Naive B cell (primary cell): ENCODE measurements at regions not wholly inside any gene's neighbourhood (a gene's known extent, or its start where the extent isn't known, plus 50 kb on each side); places are given as distances from the start of the nearest gene placed in this dataset.

ENCODE experiments used
- ATAC-seq, 2 donors: fragments of 150-1000 bp; cut with Tn5 transposase; 2 replicates each; pipeline ENCODE4 v1.10.0; 2021; ENCODE audit warnings: low read depth in 2 of 2, mild to moderate bottlenecking in 2 of 2, moderate library complexity in 2 of 2
- DNase-seq: peaks from one replicate; pipeline ENCODE4 v3.0.0; 2022
- H3K27ac Mint-ChIP-seq, 6 donors: one replicate each; pipeline ENCODE4 v1.8.0; 2020 to 2022; ENCODE audit warnings: mild to moderate bottlenecking in 6 of 6, mixed read lengths in 6 of 6, moderate library complexity in 5 of 6, inconsistent platforms in 2 of 6
- H3K27me3 Mint-ChIP-seq, 3 donors: one replicate each; pipeline ENCODE4 v1.8.0; 2021 to 2022; ENCODE audit warnings: mixed read lengths in 3 of 3, mild to moderate bottlenecking in 1 of 3
- H3K36me3 Mint-ChIP-seq, 2 donors: one replicate each; pipeline ENCODE4 v1.8.0; 2020 to 2022; ENCODE audit warnings: mixed read lengths in 2 of 2, inconsistent platforms in 1 of 2, mild to moderate bottlenecking in 1 of 2
- H3K4me1 Mint-ChIP-seq, 3 donors: one replicate each; pipeline ENCODE4 v1.8.0; 2020 to 2022; ENCODE audit warnings: mixed read lengths in 3 of 3, inconsistent platforms in 1 of 3, mild to moderate bottlenecking in 1 of 3, moderate library complexity in 1 of 3
- H3K4me3 Mint-ChIP-seq, 8 donors: one replicate each; pipeline ENCODE4 v1.8.0; 2020 to 2022; ENCODE audit warnings: mild to moderate bottlenecking in 8 of 8, mixed read lengths in 8 of 8, moderate library complexity in 8 of 8, inconsistent platforms in 2 of 8
- H3K9me3 Mint-ChIP-seq, 7 donors: one replicate each; pipeline ENCODE4 v1.8.0; 2020 to 2022; ENCODE audit warnings: mixed read lengths in 7 of 7, mild to moderate bottlenecking in 5 of 7, inconsistent platforms in 2 of 7, moderate library complexity in 1 of 7

- H3K9me3 Mint-ChIP-seq: peaks cover 0 to 21% (median 2%) of the 10 kb centered on the region in 7 donors
- DNase-seq (no peak), ATAC-seq (no peak)
- H3K4me1 Mint-ChIP-seq: no peaks in the 10 kb centered on the region
- no peaks in the 10 kb centered on the region for H3K27me3 Mint-ChIP-seq
- H3K4me3 Mint-ChIP-seq: no peak overlapping the region
- no peaks in the 10 kb centered on the region for H3K36me3 Mint-ChIP-seq
- H3K27ac Mint-ChIP-seq: no peak overlapping the region
Measured at GRCh38 chr4:65917486-65917885, 247.2 kb upstream of the EPHA5 start.

- no peak for DNase-seq
- peaks cover 0 to 2% (median 1%) of the 10 kb centered on the region in 7 donors for H3K9me3 Mint-ChIP-seq
- no peaks in the 10 kb centered on the region for H3K36me3 Mint-ChIP-seq
- H3K27ac Mint-ChIP-seq: no peak overlapping the region
- H3K4me1 Mint-ChIP-seq: no peaks in the 10 kb centered on the region
- ATAC-seq: no peak
- no peak overlapping the region for H3K4me3 Mint-ChIP-seq
- no peaks in the 10 kb centered on the region for H3K27me3 Mint-ChIP-seq
Measured at GRCh38 chr4:65911720-65912119, 241.4 kb upstream of the EPHA5 start.

DNA sequence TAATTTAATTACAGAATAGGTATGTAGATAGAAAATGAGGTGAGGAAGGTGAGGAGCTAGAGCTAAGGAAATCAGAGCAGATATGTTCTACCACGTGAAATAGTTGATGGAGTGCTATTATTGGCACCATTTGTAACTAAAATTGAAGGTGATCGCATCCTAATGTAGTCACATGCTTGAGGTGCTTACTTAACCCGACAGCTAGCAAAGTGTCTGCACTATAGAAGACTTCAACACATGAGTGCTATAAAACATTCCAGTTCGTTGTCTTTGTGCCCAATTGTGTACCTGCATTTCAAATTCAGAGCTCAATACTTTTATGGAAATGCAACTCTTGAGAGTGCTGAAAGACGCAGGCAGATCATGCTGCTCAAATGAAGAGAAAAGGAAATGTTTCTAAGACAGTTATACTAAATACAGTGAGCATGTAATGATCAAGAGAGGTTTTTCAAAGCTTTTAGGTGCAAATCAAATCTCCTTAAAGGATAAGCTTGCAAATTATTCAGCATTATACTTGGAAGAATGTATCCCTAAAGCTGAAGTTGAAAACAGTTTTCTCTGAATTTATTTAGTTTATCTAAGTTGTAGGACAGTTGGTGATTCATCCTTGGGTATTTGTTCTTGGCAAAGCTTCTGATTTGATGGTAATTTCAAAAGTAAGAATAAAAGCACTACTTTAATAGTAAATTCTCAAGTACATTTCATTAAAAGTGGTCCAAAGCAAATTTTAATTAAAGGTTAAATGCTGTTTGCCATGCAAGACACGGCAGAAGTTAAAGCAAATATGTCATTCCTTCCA is 223.9 kb upstream of the EPHA5 start:
- Mint-ChIP-seq H3K4me1 (no peaks in the 10 kb centered on the region), H3K27me3 (no peaks in the 10 kb centered on the region), H3K36me3 (no peaks in the 10 kb centered on the region), H3K4me3 (no peak overlapping the region), H3K27ac (peak overlapping the region in 1 of 6 donors; percentile 4), H3K9me3 (peaks cover 2 to 12% (median 7%) of the 10 kb centered on the region in 7 donors)
- no peak for ATAC-seq
- DNase-seq: no peak

DNA sequence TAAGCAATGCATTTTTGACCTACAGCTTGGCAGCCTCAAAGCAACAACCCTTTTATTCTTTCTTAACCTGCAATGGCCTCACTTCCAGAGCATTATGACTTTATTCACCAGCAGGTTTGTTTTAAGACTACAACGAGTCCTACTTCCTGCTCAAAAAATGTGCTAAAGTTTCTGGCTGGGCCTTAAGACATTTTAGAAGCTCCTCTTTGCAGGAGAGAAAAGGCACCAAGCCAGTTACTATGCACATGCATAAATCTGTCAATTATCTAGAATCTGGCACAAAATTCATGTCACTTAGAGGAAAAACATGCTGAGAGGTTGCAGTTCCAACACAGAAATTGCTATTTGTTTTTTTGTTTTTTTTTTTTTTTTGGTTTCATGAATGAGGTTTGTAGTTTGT is 223.0 kb upstream of the EPHA5 start:
- H3K27me3 Mint-ChIP-seq: no peaks in the 10 kb centered on the region
- no peaks in the 10 kb centered on the region for H3K36me3 Mint-ChIP-seq
- H3K4me1 Mint-ChIP-seq: no peaks in the 10 kb centered on the region
- no peak for ATAC-seq
- no peak for DNase-seq
- H3K27ac Mint-ChIP-seq: no peak overlapping the region
- no peak overlapping the region for H3K4me3 Mint-ChIP-seq
- peaks cover 0 to 5% (median 3%) of the 10 kb centered on the region in 7 donors for H3K9me3 Mint-ChIP-seq

DNA sequence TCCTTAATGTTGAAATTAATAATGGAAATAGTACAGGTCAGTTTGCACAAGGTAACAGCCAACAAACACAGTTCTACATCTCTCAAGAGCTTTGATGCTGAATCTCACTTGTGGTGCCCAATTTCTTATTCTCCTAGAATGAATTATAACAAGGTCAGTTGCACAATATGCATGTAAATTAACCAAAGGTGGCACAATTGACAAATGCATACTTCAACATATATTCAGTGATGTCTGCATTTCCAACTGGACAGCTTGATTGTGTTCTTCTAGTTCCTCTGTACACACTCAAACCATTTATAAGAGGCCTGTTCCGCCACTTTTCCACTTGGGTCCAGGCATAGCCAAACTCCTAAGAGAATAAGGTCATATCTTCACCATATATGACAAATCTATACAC is 210.3 kb upstream of the EPHA5 start:
- no peak for DNase-seq
- Mint-ChIP-seq H3K4me1 (no peaks in the 10 kb centered on the region), H3K4me3 (no peak overlapping the region), H3K27me3 (no peaks in the 10 kb centered on the region), H3K9me3 (peaks cover 0 to 9% (median 2%) of the 10 kb centered on the region in 7 donors), H3K27ac (no peak overlapping the region), H3K36me3 (no peaks in the 10 kb centered on the region)
- ATAC-seq: no peak

DNA sequence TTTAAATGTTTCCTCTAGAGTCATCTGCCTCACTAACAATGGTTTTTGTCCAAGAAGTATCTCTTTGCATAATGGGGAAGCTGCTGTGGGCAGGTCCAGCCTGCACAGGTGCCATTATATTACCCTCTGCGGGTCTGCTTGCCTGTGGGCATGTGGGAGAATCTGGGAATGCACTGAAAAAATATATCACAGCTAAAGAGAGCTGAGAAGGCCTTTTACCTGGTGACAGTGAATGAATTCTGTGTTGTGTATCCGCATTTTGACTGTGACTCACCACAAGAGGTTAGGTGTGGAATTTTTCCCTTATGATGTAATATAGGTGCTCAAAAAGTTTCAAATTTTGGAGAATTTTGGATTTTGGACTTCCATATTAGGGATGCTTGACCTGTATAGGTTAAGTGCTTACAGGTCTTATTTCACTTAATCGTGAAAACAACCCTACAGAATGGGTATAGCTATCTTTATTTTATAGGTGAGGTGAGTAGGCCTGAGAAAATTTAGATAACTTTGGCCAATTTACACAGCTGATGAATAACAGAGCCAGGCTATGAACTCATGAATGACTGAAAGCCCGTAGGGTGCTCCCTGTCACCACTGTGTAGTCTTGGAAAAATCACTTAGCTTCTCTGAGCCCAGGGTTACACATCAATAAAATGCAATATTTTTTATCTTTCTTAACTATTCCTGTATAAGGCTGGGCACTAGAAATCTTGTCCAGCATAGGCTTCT is 198.0 kb upstream of the EPHA5 start:
- Mint-ChIP-seq H3K4me3 (no peak overlapping the region), H3K9me3 (no peaks in the 10 kb centered on the region), H3K27ac (no peak overlapping the region), H3K27me3 (no peaks in the 10 kb centered on the region), H3K36me3 (no peaks in the 10 kb centered on the region), H3K4me1 (no peaks in the 10 kb centered on the region)
- DNase-seq (no peak), ATAC-seq (no peak)

- Mint-ChIP-seq H3K4me3 (no peak overlapping the region), H3K4me1 (no peaks in the 10 kb centered on the region), H3K9me3 (peaks cover 0 to 6% (median 0%) of the 10 kb centered on the region in 7 donors), H3K27me3 (no peaks in the 10 kb centered on the region), H3K27ac (no peak overlapping the region), H3K36me3 (no peaks in the 10 kb centered on the region)
- DNase-seq (no peak), ATAC-seq (no peak)
Measured at GRCh38 chr4:65865489-65865888, 195.2 kb upstream of the EPHA5 start.

- H3K9me3 Mint-ChIP-seq: peaks cover 0 to 6% (median 0%) of the 10 kb centered on the region in 7 donors
- H3K4me1 Mint-ChIP-seq: no peaks in the 10 kb centered on the region
- no peaks in the 10 kb centered on the region for H3K36me3 Mint-ChIP-seq
- H3K4me3 Mint-ChIP-seq: no peak overlapping the region
- H3K27ac Mint-ChIP-seq: no peak overlapping the region
- ATAC-seq (no peak), DNase-seq (no peak)
- no peaks in the 10 kb centered on the region for H3K27me3 Mint-ChIP-seq
Measured at GRCh38 chr4:65861993-65862392, 191.7 kb upstream of the EPHA5 start.

DNA sequence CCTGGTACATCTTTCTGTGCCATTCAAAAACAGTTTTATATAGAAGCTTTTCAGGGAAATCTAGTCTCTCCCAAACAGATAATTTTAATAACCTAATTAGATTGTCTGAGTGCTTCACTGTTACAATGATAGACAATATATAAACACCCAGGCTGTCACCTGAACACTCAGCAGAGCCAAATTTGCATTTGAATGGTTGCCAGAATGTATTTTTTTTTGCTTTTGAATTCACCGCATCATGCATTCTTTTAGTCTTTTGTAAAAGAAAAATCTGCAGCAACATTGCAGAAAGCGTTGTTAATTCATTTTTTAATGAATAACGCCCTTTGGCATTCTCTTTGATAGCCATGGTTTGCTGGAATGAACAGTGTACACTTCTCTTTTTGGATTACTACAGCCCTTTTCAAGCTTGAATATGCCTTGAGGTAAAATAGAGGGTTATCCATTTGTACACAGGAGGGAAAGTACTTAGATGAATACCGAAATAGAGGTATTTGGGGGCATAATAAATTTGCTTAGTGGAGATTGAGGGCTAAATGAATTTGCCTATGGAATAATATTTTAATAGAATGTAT is 175.0 kb upstream of the EPHA5 start:
- Mint-ChIP-seq H3K9me3 (no peaks in the 10 kb centered on the region), H3K27me3 (no peaks in the 10 kb centered on the region), H3K36me3 (no peaks in the 10 kb centered on the region), H3K4me3 (no peak overlapping the region), H3K4me1 (no peaks in the 10 kb centered on the region), H3K27ac (no peak overlapping the region)
- ATAC-seq (no peak), DNase-seq (no peak)

- DNase-seq (no peak), ATAC-seq (no peak)
- Mint-ChIP-seq H3K27ac (no peak overlapping the region), H3K4me3 (no peak overlapping the region), H3K9me3 (peaks cover 0 to 5% (median 0%) of the 10 kb centered on the region in 7 donors), H3K4me1 (no peaks in the 10 kb centered on the region), H3K36me3 (no peaks in the 10 kb centered on the region), H3K27me3 (no peaks in the 10 kb centered on the region)
Measured at GRCh38 chr4:65839164-65839931, 169.1 kb upstream of the EPHA5 start.

DNA sequence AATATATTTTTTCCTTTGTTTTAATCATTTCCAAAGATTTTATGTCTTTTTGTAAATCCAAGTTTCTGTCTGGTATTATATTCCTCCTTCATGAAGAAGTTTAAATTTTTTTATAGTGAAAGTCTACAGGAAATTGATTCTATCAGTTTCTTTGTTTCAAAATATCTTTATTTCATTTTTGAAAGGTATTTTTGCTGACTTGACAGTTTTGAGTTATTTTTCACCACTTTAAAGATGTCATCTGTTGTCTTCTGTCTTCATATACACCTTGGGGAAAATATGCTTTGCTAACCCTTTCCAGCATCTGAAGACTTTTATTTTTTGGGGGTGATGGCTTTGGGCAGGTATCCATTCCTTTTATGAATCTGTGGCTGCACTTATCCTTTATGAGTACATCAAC is 164.4 kb upstream of the EPHA5 start:
- Mint-ChIP-seq H3K9me3 (peaks cover 0 to 5% (median 0%) of the 10 kb centered on the region in 7 donors), H3K36me3 (no peaks in the 10 kb centered on the region), H3K4me1 (no peaks in the 10 kb centered on the region), H3K27me3 (no peaks in the 10 kb centered on the region), H3K27ac (peak overlapping the region in 1 of 6 donors; percentile 1), H3K4me3 (no peak overlapping the region)
- no peak for ATAC-seq
- DNase-seq: no peak

GRCh38 chr4:65831828-65832227 is 161.5 kb upstream of the EPHA5 start:
- no peaks in the 10 kb centered on the region for H3K27me3 Mint-ChIP-seq
- peaks cover 0 to 5% (median 0%) of the 10 kb centered on the region in 7 donors for H3K9me3 Mint-ChIP-seq
- DNase-seq (no peak), ATAC-seq (no peak)
- no peak overlapping the region for H3K27ac Mint-ChIP-seq
- no peaks in the 10 kb centered on the region for H3K4me1 Mint-ChIP-seq
- H3K4me3 Mint-ChIP-seq: no peak overlapping the region
- no peaks in the 10 kb centered on the region for H3K36me3 Mint-ChIP-seq

DNA sequence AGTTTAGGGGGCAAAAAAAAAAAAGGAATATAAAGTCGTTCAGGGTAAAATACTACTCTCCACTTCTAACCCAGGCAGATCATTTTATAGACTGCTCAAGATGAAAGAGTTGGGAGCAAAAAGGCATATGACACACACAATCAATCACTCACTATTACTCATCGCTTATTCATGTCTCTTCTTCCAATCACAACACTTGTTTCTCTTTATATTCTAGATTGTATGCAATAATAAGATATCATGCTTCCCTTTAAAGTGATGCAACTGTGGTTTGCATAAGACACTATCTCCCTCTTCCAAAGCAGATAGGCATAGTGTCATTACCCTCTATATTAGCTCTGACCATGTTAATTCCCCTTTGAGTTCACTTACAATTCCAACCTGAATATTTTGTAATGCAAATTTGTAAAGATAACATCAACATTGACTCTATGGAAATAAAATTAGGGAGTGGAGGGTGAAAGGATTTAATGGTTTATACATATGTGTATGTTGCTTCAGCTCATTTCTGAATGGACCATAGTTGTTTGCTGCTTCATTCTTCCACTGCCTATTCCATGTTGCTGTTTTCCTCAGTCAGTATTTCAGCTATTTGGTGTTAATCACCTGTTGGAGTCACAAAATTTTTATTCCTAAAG is 154.9 kb upstream of the EPHA5 start:
- H3K4me3 Mint-ChIP-seq: no peak overlapping the region

More for the DNA sequence above, 154.9 kb upstream of the EPHA5 start:
- Mint-ChIP-seq H3K4me1 (no peaks in the 10 kb centered on the region), H3K36me3 (no peaks in the 10 kb centered on the region), H3K27ac (no peak overlapping the region), H3K9me3 (peaks cover 0 to 5% (median 0%) of the 10 kb centered on the region in 7 donors), H3K27me3 (no peaks in the 10 kb centered on the region)
- ATAC-seq (no peak), DNase-seq (no peak)
